HFF-Myc (cell line): ENCODE measurements at regions not wholly inside any gene's neighbourhood (a gene's known extent, or its start where the extent isn't known, plus 50 kb on each side); places are given as distances from the start of the nearest gene placed in this dataset.

Experiments
- DNase-seq: peaks from one replicate; pipeline ENCODE4 v3.0.0-alpha.2; 2011; ENCODE audit warnings: low read depth; ENCODE audit errors: extremely low read depth
- H3K4me3 ChIP-seq: replicated peaks from 2 replicates; pipeline ENCODE4 v1.5.1; 2011; ENCODE audit warnings: low read depth, mild to moderate bottlenecking, control low read depth, low read length
- CTCF ChIP-seq: IDR thresholded peaks from 2 replicates; pipeline ENCODE4 v1.5.1; 2012; ENCODE audit warnings: mild to moderate bottlenecking, low read depth, low read length, control low read depth; ENCODE audit errors: missing control alignments

DNA sequence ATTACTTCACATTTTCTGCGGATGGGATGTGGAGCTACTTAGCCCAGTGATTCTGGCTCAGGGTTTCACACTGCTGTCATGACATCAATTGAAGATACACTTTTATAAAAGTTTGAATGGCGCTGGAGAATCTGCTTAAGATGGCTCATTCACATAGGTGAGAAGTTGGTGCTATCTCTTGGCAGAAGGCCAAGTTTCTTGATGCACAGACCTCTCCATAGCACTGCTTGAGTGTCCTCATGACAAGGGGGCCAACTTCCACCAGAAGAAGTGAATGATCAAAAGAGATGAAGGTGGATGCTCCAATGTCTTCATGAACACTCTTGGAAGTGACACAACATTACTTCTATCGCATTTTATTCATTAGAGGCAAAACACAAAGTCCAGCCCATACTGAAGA is 403.7 kb upstream of the CCNG1 start:
- no peak for TF ChIP-seq CTCF
- H3K4me3 ChIP-seq = no peak overlapping the region
- no peak for DNase-seq

GRCh38 chr5:163041254-163041653 is 396.1 kb upstream of the CCNG1 start:
- H3K4me3 ChIP-seq = no peak overlapping the region
- no peak for TF ChIP-seq CTCF
- no peak for DNase-seq

DNA sequence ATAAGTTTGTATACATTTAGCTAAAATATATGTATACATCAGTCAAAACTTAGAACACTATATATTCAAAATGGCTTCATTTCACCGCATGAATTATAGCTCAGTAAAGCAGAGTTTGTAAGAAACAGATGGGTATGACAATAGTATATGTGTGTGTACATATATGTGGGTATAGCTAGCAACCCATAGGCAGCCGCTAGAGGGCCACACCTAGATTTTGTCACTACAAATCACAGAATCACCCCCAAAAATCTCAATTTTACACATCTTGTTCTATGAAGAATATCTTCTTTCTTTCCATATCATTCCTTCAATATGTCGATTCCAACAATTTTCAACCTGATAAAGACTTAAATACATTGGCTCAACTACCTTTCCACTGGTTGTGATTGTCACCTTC is 357.8 kb upstream of the CCNG1 start:
- peak; percentile 12 for TF ChIP-seq CTCF
- H3K4me3 ChIP-seq = no peak overlapping the region
- DNase-seq = no peak

DNA sequence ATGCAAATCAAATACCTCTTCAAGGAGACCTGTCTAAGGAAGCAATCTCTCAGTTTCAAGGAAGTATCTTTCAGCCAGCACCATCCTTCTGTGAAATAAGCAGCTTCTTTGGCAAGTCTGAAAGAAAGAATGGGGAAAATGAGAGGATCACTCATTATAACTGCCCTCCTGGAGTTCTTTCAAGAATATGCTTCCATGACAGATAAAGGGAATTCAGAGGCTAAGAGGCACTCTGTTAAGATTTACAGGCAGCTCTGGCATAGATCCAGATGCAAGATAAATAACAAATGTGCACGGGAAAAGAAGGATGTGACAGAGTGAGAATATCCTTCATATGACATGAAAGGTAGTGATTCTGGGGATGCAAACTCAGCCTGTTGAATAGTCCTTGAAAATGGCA is 348.2 kb upstream of the CCNG1 start:
- no peak overlapping the region for H3K4me3 ChIP-seq
- DNase-seq = no peak
- no peak for TF ChIP-seq CTCF

- TF ChIP-seq CTCF = no peak
- H3K4me3 ChIP-seq = no peak overlapping the region
- no peak for DNase-seq
Measured at GRCh38 chr5:163089926-163090325, 347.5 kb upstream of the CCNG1 start.

- DNase-seq = no peak
- no peak overlapping the region for H3K4me3 ChIP-seq
- no peak for TF ChIP-seq CTCF
Measured at GRCh38 chr5:163094492-163095180, 342.8 kb upstream of the CCNG1 start.

DNA sequence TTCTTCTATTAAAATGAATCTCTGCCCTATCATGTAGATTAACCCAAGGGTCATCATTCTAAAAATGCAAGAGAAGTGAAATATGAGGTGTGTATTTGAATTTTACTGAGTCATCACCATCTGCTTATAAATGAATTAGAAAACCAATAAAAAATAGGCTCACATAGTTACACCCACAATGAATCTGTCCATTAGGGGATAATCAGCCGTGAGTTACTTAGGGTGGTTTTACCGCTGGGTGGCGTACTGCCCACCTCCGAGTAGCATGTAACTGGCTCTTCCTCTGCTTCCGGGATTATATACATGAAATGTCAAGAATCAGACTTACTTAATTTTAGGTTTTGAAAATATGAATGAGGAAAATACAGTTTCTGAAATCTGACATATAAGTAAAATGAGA is 332.9 kb upstream of the CCNG1 start:
- TF ChIP-seq CTCF = no peak
- DNase-seq = no peak
- no peak overlapping the region for H3K4me3 ChIP-seq
